GM19395 (cell line): ENCODE measurements at regions not wholly inside any gene's neighbourhood (a gene's known extent, or its start where the extent isn't known, plus 50 kb on each side); places are given as distances from the start of the nearest gene placed in this dataset.
A peak's percentile ranks its signal among the peaks of the same experiment; 100 is the strongest.

Experiments
- ATAC-seq: cut with Tn5 transposase; IDR thresholded peaks from one replicate; pipeline ENCODE4 v1.9.1; 2021; ENCODE audit warnings: mild to moderate bottlenecking, moderate library complexity; ENCODE audit not compliant: unreplicated experiment

- peak; percentile 60 for ATAC-seq
Observed at GRCh38 chr2:18749912-18750526, 160.7 kb upstream of the NT5C1B start.

DNA sequence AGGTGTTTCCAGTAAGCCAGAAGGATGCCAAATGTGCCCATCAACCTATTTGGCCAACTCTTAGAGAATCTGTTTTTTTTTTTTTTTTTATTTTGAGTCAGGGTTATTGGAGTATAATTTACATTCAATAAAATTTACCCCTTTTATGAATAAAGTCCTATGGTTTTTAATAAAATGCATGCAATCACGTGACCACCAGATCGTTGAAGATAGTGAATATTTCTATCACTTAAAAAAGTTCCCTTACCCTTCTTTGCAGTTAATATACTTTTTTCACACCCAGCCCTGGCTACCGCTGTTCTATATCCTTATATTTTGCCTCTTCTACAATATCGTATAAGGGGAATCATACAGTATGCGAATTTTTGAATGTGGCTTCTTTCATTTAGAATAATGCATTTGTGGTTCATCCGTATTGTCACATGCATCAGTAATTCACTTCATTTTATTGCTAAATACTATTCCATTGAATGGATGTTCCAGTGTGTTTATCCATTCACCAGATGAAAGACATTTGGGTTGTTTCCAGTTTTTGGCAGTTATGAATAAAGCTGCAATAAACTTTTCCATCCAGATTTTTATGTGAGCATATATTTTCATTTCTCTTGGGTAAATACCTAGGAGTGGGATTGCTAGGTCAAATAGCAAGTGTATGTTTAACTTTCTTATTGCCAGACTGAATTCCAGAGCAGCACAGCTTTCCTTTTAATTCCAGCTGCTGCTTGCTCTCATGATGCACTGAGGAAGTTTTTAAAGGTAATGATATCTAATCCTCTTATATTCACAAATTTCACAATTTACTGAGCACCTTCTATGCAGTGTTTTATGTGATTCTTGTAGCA, 156.3 kb upstream of the NT5C1B start:
- no peak for ATAC-seq

DNA sequence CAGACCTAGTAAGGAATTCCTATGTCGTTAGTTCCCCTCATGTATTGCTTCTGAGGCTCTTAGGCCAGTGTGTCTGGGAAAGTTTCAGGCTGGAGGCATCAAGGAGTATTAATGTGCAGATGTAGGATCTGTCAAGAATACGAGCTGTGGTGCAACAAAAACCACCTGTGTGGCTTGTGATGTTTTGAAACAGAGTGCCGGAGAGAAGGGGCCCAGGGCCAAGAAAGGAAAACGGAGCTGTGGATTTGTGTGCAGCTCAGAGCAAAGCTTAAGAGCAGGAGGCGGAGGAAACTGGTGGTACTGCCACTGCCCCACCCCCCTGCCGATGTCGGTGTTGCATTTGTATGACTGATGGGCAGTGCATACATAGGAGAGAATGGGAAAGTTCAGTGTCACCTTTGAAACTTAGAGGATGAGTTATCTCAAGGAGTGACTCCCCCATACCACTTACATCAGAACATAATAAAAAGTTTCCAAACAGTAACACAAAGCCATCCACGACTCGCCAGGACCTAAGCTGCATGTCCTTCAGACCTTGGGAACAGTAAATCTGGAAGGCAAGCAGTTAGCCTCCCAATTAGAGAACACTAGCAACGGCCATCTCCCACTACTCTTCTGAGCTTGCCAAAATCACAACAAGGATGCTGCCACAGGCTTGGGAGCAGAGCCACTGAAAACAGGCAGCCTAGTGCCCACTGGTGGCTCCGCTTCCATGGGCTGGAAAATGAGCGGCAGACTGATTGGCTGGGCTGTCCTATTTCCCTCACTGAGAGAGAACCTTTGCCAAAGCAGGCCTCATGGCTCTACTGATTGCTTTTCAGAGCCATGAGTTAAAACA, 152.7 kb upstream of the NT5C1B start:
- no peak for ATAC-seq

DNA sequence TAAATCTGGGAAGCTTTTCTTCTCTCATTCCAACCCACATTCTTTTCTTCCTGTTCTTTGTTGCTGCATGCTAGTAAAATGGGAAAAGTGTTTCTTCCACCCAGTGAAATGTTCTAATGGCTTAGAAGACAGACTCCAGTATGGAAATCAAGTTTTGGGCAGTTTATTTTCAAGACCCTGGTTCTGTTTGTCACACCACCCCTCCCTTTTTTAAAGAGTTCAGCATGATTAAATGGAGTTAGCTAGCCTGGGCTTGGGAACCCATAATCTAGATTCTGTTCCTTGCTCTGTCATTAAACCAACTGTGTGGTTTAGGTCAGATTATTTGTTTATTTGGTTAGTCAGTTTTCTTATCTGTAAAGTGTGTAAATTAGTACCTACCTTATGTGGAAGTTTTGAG, 151.8 kb upstream of the NT5C1B start:
- ATAC-seq: no peak

DNA sequence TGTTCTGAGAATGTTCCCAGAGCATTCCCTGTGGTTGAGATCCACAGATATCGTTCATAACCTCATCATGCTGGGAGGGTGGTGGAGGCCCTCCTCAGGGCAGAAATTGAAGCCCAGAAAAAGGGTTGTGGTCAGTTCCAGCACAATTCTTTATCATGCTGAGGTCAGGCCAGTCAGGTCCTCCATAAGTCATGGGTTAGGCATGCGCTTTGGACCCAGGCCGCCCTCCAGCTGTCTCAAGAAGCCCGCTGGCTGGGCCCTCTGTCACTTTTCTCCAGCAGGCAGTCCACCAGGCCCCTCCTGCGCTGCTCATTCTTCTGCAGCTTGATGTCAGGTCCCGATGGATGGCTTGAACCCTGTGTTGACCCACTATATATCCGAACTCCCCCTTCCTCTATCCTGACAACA, 151.1 kb upstream of the NT5C1B start:
- ATAC-seq: no peak

DNA sequence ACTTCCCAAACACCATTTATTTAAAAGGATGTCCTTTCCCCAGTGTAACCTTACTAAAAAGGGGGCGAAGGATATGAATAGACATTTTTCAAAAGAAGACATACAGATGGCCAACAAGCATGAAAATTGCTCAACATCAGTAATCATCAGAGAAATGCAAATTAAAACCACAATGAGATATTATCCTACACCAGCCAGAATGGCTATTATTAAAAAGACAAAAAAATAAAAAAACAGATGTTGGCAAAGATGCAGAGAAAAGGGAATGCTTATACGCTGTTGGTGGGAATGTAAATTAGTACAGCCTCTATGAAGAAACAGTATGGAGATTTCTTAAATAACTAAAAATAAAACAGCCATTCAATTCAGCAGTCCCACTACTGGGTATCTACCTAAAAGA, 142.3 kb upstream of the NT5C1B start:
- ATAC-seq: no peak

- ATAC-seq: no peak
Observed at GRCh38 chr2:18724371-18725145, 135.2 kb upstream of the NT5C1B start.

- ATAC-seq: no peak
Observed at GRCh38 chr2:18723219-18723618, 133.8 kb upstream of the NT5C1B start.

DNA sequence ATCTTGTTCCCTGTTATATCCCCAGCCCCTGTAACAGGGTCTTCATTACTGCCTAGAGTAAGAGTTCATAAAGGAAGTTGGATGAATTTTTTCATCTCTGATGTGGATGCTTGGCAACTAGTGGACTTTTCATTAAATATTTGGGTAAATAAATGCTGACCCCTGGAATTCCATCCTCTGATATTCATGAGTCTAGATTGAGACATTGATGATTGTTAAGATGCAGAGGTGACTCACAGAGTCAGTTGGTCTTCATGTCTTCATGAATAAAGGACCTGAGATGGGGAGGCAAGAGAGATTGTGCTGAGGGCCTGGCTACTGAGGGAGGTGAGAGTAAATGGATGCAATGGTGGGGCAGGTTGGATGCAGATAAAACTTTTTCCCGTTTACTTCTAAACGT, 132.7 kb upstream of the NT5C1B start:
- no peak for ATAC-seq

DNA sequence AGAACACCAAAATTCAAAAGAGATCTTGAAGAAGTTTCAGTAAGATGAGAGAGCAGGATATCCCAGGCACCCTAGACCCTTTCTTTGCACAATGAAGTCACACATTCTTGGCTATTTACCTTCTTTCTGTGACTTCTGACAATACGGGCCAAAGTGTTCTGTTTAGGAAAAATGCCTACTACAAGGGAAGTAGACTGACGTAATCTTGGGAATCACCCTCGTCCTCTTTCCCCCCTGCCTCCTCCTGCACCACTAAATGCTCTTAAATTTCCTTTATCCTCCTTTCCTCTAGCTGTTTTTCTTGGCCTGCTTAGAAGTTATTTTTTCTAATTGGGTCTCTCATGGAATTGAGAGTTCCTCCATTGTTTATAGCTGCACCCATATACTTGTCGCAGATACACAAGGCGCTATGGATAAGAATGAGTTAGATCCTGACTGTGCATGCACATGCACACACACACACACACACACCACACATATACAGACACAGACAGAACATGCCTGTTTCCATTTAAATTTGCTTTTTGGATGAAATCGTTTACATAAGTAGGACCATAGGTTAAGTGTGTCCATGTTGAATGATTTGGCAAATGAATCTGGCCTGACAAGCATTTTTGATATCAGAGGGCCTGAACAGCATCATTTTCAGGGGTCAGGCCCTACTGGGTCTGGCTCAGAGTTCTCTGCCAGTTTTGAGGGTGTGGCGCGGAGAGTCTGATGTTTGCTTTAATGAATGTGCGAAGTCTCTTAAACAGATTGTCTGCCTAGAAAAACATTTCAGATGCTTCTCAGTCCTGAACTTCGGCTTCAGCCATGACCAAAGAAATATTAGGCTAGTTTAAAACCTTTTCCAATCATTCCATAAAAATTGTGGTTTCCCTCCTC, 131.9 kb upstream of the NT5C1B start:
- no peak for ATAC-seq

GRCh38 chr2:18719978-18720775, 130.8 kb upstream of the NT5C1B start:
- ATAC-seq: no peak

DNA sequence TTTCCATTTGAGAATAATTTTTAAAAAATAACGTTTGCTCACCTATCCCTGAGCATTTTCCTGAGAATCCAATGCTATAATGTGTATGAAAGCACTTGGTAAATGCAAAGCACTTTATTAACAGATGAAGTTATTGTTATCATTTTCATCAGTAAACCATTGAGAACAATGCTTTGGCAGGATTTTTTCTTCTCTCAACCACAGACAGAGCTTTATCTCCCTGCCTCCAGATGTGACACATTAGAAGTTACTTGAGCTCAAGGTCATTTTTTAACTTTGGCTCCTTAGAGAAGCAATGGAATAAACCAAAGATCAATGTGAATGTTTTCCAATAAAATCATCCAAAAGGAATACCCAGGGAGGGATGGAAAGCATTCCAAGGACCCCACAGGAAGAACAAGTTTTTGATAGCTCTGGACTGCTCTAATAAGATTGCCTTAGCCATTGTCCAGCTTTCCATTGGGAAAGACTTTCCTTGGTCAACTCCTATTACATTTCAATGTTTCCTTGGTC, 118.9 kb upstream of the NT5C1B start:
- ATAC-seq: no peak

GRCh38 chr2:18706001-18706400, 116.6 kb upstream of the NT5C1B start:
- ATAC-seq: no peak

DNA sequence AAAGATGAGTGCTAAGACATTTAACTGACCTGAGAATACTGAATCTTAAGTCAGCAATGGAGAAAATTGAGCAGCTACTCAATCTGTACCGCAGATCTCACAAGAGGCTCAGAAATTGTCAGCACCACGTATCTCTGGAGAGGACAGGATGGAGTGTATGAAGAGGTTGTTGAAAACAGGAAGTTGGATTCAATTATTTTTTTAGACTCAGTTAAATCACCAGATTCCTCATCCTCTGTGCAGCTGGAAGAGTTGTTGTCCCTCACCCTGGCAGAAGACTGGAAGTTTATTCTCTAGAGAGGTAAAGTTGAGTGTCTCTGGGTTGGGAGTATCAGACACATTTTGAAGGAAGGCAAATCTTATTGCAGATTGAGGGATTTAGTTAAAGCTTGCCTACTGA, 114.9 kb upstream of the NT5C1B start:
- ATAC-seq: no peak

DNA sequence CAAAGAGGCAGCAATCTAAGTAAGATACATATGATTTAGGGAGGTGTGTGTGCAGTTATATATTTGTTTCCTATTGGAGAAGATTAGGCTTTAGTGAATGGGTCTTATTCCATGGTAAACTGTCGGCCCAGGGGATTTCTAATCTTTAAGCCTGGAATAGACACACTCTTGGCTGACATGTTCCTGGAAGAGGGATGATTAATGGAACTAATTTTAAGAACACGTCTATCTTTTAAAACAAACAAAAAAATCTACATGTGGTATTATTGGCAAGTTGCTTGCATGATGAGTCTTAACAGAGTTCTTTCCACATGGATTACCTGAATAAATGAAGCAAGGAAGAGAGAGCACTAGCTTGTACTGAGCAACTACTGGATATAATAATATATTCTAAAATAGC, 114.2 kb upstream of the NT5C1B start:
- ATAC-seq: no peak

- no peak for ATAC-seq
Observed at GRCh38 chr2:18701981-18702380, 112.6 kb upstream of the NT5C1B start.

GRCh38 chr2:18701546-18701945, 112.2 kb upstream of the NT5C1B start:
- no peak for ATAC-seq

GRCh38 chr2:18690342-18690741, 101.0 kb upstream of the NT5C1B start:
- no peak for ATAC-seq
